Central memory CD8-positive, alpha-beta T cell (primary cell): ENCODE measurements at regions not wholly inside any gene's neighbourhood (a gene's known extent, or its start where the extent isn't known, plus 50 kb on each side); places are given as distances from the start of the nearest gene placed in this dataset.
"Not testable (repeated sequence)": the region's sequence is repeated elsewhere in the genome, so short reads cannot be mapped to it uniquely, and the experiment has no call there.

Source experiments
- ATAC-seq: fragments of 150-1000 bp; cut with Tn5 transposase; replicated peaks from 2 replicates; pipeline ENCODE4 v1.10.0; 2022; ENCODE audit warnings: mild to moderate bottlenecking, moderate FRiP score, moderate number of reproducible peaks; ENCODE audit not compliant: poor library complexity, severe bottlenecking; ENCODE audit errors: extremely low read depth
- DNase-seq, 2 donors: peaks; one replicate each; pipeline ENCODE4 v3.0.0; 2021; ENCODE audit warnings: low spot score in 2 of 2
- H3K27ac Mint-ChIP-seq: one replicate; pipeline ENCODE4 v1.8.0; 2022; ENCODE audit warnings: low read depth, mild to moderate bottlenecking, moderate library complexity, mixed read lengths
- H3K27me3 Mint-ChIP-seq: one replicate; pipeline ENCODE4 v1.8.0; 2022; ENCODE audit warnings: mixed read lengths
- H3K36me3 Mint-ChIP-seq: one replicate; pipeline ENCODE4 v1.8.0; 2022; ENCODE audit warnings: mild to moderate bottlenecking, moderate library complexity, mixed read lengths; ENCODE audit not compliant: insufficient read depth
- H3K4me1 Mint-ChIP-seq: one replicate; pipeline ENCODE4 v1.8.0; 2022; ENCODE audit warnings: mixed read lengths
- H3K4me3 Mint-ChIP-seq: one replicate; pipeline ENCODE4 v1.8.0; 2022; ENCODE audit warnings: mild to moderate bottlenecking, moderate library complexity, mixed read lengths
- H3K9me3 Mint-ChIP-seq: one replicate; pipeline ENCODE4 v1.8.0; 2022; ENCODE audit warnings: mixed read lengths

DNA sequence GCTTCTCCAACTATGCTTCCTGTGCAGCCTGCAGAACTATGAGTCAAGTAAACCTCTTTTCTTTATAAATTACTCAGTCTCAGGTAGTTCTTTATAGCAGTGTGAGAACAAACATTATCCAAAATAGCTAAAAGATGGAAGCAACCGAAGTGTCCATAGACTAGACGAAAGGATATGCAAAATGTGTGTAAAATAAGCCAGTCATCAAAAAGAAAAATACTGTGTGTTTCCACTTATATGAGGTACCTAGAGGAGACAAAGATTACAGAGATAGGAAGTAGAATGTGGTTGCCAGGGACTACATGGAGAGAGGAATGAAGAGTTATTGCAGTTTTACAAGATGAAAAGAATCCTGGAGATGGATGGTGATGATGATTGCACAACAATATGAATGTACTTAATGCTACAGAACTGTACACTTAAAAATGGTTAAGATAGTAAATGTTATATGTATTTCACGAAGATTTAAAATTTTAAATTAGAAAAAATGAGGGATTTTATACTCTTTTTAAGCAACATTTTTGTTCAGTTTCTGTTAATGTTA is 99.3 kb upstream of the FN1 start:
- DNase-seq (no peak), ATAC-seq (no peak)
- Mint-ChIP-seq H3K27ac (no peak overlapping the region), H3K27me3 (peaks cover 21% of the 10 kb centered on the region), H3K9me3 (no peaks in the 10 kb centered on the region), H3K36me3 (no peaks in the 10 kb centered on the region), H3K4me3 (no peak overlapping the region), H3K4me1 (no peaks in the 10 kb centered on the region)

DNA sequence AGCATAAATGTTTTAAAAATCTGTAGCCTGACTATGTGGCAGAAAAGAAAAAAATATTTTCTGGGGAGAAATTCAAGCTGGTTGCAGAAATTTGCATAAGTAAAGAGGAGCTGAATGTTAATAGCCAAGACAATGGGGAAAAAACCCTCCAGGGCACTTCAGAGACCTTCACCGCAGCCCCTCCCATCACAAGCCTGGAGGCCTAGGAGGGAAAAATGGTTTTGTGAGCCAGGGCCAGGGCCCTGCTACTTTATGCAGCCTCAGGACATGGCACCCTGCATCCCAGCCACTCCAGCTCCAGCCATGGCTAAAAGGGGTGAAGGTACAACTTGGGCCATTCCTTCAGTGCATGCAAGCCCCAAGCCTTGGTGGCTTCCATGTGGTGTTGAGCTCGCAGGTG is 97.8 kb upstream of the FN1 start:
- H3K36me3 Mint-ChIP-seq, result not testable (repeated sequence)

DNA sequence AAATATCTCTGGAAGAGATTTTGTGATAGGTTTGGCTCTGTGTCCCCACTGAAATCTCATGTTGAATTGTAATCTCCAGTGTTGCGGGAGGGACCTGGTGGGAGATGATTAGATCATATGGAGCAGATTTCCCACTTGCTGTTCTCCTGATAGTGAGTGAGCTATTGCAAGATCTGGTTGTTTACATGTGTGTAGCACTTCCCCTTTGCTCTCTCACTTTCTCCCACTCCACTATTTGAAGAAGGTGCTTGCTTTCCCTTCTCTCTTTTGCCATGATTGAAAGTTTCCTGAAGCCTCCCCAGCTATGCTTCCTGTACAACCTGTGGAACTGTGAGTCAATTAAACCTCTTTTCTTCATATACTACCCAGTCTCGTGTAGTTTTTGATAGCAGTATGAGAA is 97.0 kb upstream of the FN1 start:
- Mint-ChIP-seq H3K9me3 (no peaks in the 10 kb centered on the region), H3K27ac (no peak overlapping the region), H3K27me3 (peaks cover 14% of the 10 kb centered on the region), H3K36me3 (no peaks in the 10 kb centered on the region), H3K4me3 (no peak overlapping the region), H3K4me1 (no peaks in the 10 kb centered on the region)
- DNase-seq (no peak), ATAC-seq (no peak)

More for the DNA sequence above, 97.8 kb upstream of the FN1 start:
- not testable (repeated sequence) for H3K4me3 Mint-ChIP-seq, H3K4me1 Mint-ChIP-seq, H3K9me3 Mint-ChIP-seq, ATAC-seq, H3K27ac Mint-ChIP-seq, DNase-seq
- peaks cover 14% of the 10 kb centered on the region for H3K27me3 Mint-ChIP-seq

DNA sequence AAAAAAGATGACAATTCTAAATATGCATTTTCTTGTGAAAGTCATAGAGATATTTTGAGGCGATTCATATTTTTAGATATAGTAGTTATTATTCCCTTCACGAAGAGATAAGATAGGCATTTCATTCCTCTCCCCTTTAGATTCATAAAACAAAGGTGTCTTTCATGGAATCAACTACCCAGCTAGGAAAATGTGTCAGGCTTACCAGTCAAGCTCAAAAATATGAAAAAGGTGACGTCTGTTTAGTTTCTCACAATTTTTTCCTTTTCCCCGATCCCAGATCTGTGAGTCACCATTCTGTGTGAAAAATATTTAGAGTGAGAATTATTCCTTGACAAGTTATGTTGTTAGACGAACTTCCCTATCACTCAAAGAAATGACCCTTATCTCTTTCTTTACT is 95.4 kb upstream of the FN1 start:
- H3K36me3 Mint-ChIP-seq, result no peaks in the 10 kb centered on the region
- no peaks in the 10 kb centered on the region for H3K9me3 Mint-ChIP-seq
- H3K4me1 Mint-ChIP-seq, result no peaks in the 10 kb centered on the region
- DNase-seq, result no peak
- no peak overlapping the region for H3K4me3 Mint-ChIP-seq
- no peak overlapping the region for H3K27ac Mint-ChIP-seq
- peaks cover 21% of the 10 kb centered on the region for H3K27me3 Mint-ChIP-seq
- no peak for ATAC-seq

DNA sequence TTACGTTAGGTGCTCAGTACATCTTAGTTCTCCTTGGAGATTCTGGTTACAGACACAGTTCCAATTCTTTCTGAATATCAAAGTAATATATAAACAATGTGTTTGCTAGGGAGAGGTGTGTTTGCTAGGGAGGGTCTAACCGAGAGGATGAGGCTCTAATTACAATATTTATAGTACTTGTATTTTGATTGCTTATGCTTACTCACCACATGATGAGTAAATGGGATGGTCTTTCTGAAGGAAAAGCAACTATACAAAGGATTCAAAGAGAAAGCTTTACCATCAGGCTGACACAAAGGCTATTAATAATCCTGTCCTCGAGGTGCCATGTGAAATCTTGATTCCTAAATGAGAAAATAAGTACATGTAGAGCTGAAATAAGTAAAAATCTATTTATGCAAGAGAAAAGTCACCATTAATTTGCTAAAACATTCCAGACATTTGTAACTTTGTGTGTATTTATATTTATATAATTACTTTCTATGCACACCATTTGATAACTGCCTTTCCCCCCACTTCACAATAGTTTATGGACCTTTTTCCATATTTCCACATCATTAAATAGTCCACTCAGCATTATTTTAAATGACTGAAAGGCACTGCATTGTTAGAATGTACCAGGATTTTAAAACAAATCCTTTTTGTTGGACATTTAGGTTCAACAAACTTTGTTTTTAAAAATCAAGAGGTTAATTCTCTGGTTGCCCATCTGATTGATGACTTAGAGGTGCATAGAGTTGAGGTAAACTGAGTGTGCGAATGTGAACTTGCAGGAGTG is 94.5 kb upstream of the FN1 start:
- H3K4me1 Mint-ChIP-seq, result no peaks in the 10 kb centered on the region
- no peak for DNase-seq
- no peak for ATAC-seq
- no peak overlapping the region for H3K27ac Mint-ChIP-seq
- no peaks in the 10 kb centered on the region for H3K36me3 Mint-ChIP-seq
- no peak overlapping the region for H3K4me3 Mint-ChIP-seq
- H3K27me3 Mint-ChIP-seq, result peaks cover 19% of the 10 kb centered on the region
- H3K9me3 Mint-ChIP-seq, result no peaks in the 10 kb centered on the region

DNA sequence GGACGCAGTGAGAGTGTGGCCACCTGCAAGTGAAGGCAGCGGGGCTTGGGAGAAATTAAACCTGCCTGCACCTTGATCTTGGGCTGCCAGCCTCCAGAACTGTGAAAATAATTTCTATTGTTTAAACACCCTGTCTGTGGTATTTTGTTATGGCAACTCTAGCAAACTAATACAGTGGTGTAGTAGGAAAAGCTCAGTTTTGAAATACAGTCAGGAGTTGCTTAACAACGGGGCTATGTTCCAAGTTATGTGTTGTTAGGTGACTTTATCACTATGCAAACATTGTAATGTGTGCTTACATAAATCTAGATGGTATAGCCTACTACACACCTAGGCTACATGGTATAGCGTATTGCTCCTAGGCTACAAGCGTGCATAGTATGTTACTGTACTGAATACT is 93.4 kb upstream of the FN1 start:
- Mint-ChIP-seq H3K36me3 (no peaks in the 10 kb centered on the region), H3K4me1 (no peaks in the 10 kb centered on the region), H3K9me3 (no peaks in the 10 kb centered on the region), H3K27me3 (peaks cover 10% of the 10 kb centered on the region), H3K27ac (no peak overlapping the region), H3K4me3 (no peak overlapping the region)
- no peak for DNase-seq
- ATAC-seq, result no peak

DNA sequence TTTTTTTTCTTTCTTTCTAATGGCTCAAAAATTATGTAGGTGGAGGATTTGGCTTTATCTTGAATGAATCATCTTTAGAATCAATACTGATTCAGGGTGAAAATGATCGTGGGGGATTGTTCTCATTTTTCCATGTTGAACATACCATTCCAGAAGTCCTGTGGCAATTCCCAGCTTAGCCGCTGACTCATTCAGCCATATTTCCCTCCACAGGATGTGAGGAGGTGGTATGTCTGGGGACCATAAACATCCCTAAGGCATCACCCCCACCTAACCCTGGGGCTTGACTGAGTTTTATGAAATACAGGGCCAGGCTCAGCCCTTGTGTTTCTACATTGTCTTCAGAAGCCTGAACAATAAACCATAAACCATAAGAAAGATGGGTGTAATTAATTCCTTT is 92.7 kb upstream of the FN1 start:
- peaks cover 10% of the 10 kb centered on the region for H3K27me3 Mint-ChIP-seq
- no peak overlapping the region for H3K27ac Mint-ChIP-seq
- DNase-seq, result no peak
- H3K9me3 Mint-ChIP-seq, result no peaks in the 10 kb centered on the region
- H3K4me1 Mint-ChIP-seq, result no peaks in the 10 kb centered on the region
- no peak for ATAC-seq
- H3K36me3 Mint-ChIP-seq, result no peaks in the 10 kb centered on the region
- no peak overlapping the region for H3K4me3 Mint-ChIP-seq

DNA sequence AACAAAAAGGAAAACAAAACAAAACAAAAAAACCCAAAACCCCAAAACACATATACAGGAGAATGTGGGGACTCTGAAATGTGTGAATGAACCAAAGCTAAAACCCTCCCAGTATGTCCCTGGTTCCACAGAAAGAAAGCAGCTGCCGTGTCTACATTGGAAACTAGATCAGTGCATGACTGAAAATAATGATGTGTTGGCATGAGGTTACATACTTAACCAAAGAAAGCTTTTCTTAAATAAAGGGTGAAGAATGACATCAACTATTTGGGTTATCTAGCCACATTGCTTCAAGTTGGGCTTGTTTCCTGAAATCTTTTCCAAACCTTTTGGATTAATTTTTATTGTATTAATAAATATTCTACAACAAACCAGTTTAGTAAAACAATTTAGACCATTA is 91.9 kb upstream of the FN1 start:
- no peak for ATAC-seq
- no peak for DNase-seq
- H3K36me3 Mint-ChIP-seq, result no peaks in the 10 kb centered on the region
- no peak overlapping the region for H3K4me3 Mint-ChIP-seq
- peaks cover 10% of the 10 kb centered on the region for H3K27me3 Mint-ChIP-seq
- H3K27ac Mint-ChIP-seq, result no peak overlapping the region
- H3K9me3 Mint-ChIP-seq, result no peaks in the 10 kb centered on the region
- H3K4me1 Mint-ChIP-seq, result no peaks in the 10 kb centered on the region

DNA sequence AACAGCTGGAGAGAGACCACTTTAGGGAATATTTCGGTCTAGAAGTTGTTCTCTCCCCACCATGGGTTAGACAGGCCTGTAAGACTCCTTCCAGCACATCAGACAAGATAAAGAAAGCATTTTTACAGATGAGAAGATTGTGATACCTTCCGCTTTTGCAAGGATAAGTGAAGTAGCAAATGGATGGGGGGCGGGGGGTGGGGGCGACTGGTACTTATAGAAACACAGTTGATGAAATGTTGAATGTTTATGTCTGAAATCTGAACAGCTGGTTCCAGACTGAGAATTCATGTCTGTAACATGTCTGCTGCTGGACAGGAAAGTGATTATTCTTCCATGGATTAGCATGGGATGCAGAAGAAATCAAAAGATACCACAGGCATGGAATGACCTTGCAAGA is 90.5 kb upstream of the FN1 start:
- Mint-ChIP-seq H3K27me3 (peaks cover 10% of the 10 kb centered on the region), H3K9me3 (no peaks in the 10 kb centered on the region), H3K4me3 (no peak overlapping the region), H3K4me1 (no peaks in the 10 kb centered on the region), H3K27ac (no peak overlapping the region), H3K36me3 (no peaks in the 10 kb centered on the region)
- ATAC-seq, result no peak
- DNase-seq, result no peak

DNA sequence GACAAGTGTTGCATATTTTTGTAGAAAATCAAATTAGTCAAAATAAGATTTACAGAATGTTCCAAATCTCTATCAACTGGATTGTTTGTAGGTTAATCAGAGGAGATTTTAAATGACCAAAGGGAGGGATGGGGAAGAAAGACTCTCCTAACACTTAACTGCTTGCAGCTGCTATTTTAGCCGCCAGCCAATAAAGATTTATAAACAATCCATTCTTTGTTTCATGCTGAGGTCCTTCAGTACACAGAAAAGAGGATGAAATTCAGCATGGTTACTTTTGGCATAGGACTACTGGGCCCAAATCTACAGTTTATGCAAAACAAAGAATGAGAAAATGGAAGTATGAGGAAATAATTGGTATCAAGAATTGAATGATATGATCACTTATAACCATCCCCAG is 86.4 kb upstream of the FN1 start:
- DNase-seq (no peak), ATAC-seq (no peak)
- H3K4me3 Mint-ChIP-seq, result no peak overlapping the region
- H3K36me3 Mint-ChIP-seq, result no peaks in the 10 kb centered on the region
- no peak overlapping the region for H3K27ac Mint-ChIP-seq
- H3K9me3 Mint-ChIP-seq, result no peaks in the 10 kb centered on the region
- peaks cover 10% of the 10 kb centered on the region for H3K27me3 Mint-ChIP-seq
- no peaks in the 10 kb centered on the region for H3K4me1 Mint-ChIP-seq

DNA sequence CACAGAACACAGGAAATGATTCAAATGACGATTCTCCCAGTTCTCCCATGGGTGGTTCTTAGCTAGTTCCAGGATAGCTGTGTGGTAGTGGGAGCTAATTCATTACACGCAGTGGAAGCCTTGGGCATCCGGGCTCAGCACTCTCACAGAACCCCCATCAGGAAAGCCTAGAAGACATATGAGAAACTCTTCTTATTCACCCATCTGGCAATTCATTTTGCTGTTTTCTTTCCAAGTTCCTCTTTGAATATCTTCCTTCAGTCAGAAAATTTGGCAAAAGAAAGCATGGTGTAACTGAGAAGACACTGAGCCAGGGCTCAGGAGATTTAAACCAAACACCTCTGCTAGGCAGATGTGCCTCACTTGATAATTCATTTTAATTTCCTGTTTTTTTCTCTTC is 85.2 kb upstream of the FN1 start:
- ATAC-seq (no peak), DNase-seq (no peak)
- Mint-ChIP-seq H3K27ac (no peak overlapping the region), H3K9me3 (no peaks in the 10 kb centered on the region), H3K36me3 (no peaks in the 10 kb centered on the region), H3K4me3 (no peak overlapping the region), H3K4me1 (no peaks in the 10 kb centered on the region), H3K27me3 (peaks cover 6% of the 10 kb centered on the region)

DNA sequence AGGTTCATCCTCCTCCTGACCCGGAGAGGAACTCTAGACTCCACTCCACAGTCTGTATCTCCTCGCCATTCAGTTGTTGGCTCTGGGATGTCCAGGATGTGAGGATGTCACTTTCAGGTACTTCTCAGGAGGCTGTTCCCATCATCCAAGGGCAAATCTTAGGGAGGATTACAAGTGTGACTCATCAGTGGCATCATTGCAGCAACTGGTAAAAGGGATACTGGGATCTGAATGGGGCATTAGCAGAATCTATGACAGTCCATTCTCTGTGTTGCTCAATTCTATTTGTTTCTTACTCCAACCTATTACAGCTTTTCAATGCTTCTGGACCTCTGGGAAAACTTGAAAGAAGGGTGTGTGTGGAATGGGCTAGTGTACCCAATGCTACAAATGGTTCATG is 81.5 kb upstream of the FN1 start:
- Mint-ChIP-seq H3K36me3 (no peaks in the 10 kb centered on the region), H3K27me3 (peaks cover 7% of the 10 kb centered on the region), H3K9me3 (no peaks in the 10 kb centered on the region), H3K27ac (no peak overlapping the region), H3K4me1 (no peaks in the 10 kb centered on the region), H3K4me3 (no peak overlapping the region)
- no peak for DNase-seq
- no peak for ATAC-seq

DNA sequence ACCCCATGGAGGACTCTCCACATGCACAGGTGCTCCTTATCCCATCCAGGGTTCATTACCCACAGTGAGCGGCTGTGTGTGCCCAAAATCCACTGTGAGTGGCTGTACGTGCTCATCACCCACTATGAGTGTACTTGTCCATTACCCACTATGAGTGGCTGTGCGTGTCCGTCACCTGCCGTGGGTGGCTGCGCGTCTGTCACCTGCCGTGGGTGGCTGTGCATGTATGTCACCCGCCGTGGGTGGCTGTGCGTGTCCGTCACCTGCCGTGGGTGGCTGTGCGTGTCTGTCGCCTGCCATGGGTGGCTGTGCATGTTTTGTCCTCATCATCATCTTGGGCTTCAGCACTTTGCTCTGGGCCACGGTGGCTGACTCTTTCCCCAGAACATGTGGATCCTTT is 78.6 kb upstream of the FN1 start:
- DNase-seq, result no peak

More for the DNA sequence above, 78.6 kb upstream of the FN1 start:
- Mint-ChIP-seq H3K4me3 (no peak overlapping the region), H3K4me1 (no peaks in the 10 kb centered on the region), H3K9me3 (no peaks in the 10 kb centered on the region), H3K27me3 (peaks cover 16% of the 10 kb centered on the region), H3K27ac (no peak overlapping the region), H3K36me3 (no peaks in the 10 kb centered on the region)
- no peak for ATAC-seq
